A549 (cell line): ENCODE measurements at regions not wholly inside any gene's neighbourhood (a gene's known extent, or its start where the extent isn't known, plus 50 kb on each side); places are given as distances from the start of the nearest gene placed in this dataset.

Source experiments
- CHD4 ChIP-seq: fragments of 200-600 bp; sonication (generic); IDR thresholded peaks from 2 replicates; pipeline ENCODE4 v1.6.1; 2016; ENCODE audit warnings: antibody characterized with exemption, mild to moderate bottlenecking, borderline replicate concordance
- GATA3 ChIP-seq: IDR thresholded peaks from 2 replicates; pipeline ENCODE4 v1.6.1; 2012; ENCODE audit warnings: borderline replicate concordance
- HEYL ChIP-seq: fragments of 250-450 bp; sonication (Bioruptor Pico); IDR thresholded peaks from 2 replicates; pipeline ENCODE4 v1.8.0; 2021; ENCODE audit warnings: mild to moderate bottlenecking, moderate library complexity
- MYC ChIP-seq: IDR thresholded peaks from 2 replicates; pipeline ENCODE4 v1.6.1; 2012; ENCODE audit warnings: mild to moderate bottlenecking, inconsistent platforms, low read length, improper control_type of control experiment, borderline replicate concordance
- NFE2L2 ChIP-seq: fragments of 150-350 bp; conservative IDR thresholded peaks from 2 replicates; pipeline ENCODE4 v1.6.1; 2014; ENCODE audit warnings: low read length
- POLR2A ChIP-seq: IDR thresholded peaks from 2 replicates; pipeline ENCODE4 v1.6.1; 2012; ENCODE audit warnings: mild to moderate bottlenecking, low read length
- RFX5 ChIP-seq: fragments of 450-650 bp; IDR thresholded peaks from 2 replicates; pipeline ENCODE4 v1.7.1; 2014; ENCODE audit warnings: antibody characterized with exemption, mild to moderate bottlenecking, moderate library complexity
- USF2 ChIP-seq: fragments of 450-650 bp; IDR thresholded peaks from 2 replicates; pipeline ENCODE4 v1.6.1; 2014; ENCODE audit warnings: antibody characterized with exemption
- ZC3H11A ChIP-seq: fragments of 450-650 bp; IDR thresholded peaks from 2 replicates; pipeline ENCODE4 v1.6.1; 2014; ENCODE audit warnings: antibody characterized with exemption, mild to moderate bottlenecking
- TF ChIP-seq, protein P1 (sequence below): fragments of >200 bp; sonication (Bioruptor Twin); formaldehyde crosslinking; IDR thresholded peaks from 3 replicates; pipeline ENCODE4 v1.5.1; 2016
- TF ChIP-seq, protein P2 (sequence below): IDR thresholded peaks from 2 replicates; pipeline ENCODE4 v1.6.1; 2012
- TF ChIP-seq, protein P3 (sequence below): fragments of 200-600 bp; sonication (generic); IDR thresholded peaks from 2 replicates; pipeline ENCODE4 v1.6.1; 2016; ENCODE audit warnings: antibody characterized with exemption, mild to moderate bottlenecking, moderate library complexity

DNA sequence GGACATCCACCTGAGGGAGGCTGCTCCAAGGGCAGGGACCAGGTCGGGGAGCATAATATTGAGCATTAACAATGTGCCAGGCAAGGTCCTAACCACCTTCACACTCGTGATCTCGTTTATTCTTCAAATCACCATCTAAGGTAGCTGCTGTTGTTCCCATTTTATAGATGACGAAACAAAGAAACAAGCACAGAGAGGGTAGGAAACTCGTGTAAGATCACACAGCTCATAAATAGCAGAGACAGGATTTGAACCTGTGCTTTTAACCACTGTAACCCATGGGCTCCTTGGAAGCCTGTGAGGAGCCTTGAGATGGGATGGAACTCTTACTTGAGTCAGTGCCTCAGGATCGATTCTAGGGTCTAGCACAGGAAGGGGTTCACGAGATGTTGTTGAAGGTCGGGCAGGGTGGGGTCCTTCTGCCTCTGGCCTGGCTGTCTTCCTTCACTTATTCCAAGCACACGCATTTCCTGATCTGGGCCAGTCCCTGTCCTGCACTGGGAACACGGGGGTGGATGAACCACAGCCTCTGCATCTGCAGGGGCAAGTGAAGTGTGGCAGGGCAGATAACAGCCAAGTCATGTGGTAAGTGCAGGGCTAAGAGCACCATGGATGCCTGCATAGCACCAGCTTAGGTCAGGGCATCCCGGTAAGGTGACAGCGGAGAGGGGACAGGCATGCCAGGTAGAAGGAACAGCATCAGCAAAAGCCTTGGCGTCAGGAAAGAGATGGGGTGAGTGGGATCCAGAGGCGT is 188.1 kb downstream of the MELK start:
- TF ChIP-seq, protein P1, sequence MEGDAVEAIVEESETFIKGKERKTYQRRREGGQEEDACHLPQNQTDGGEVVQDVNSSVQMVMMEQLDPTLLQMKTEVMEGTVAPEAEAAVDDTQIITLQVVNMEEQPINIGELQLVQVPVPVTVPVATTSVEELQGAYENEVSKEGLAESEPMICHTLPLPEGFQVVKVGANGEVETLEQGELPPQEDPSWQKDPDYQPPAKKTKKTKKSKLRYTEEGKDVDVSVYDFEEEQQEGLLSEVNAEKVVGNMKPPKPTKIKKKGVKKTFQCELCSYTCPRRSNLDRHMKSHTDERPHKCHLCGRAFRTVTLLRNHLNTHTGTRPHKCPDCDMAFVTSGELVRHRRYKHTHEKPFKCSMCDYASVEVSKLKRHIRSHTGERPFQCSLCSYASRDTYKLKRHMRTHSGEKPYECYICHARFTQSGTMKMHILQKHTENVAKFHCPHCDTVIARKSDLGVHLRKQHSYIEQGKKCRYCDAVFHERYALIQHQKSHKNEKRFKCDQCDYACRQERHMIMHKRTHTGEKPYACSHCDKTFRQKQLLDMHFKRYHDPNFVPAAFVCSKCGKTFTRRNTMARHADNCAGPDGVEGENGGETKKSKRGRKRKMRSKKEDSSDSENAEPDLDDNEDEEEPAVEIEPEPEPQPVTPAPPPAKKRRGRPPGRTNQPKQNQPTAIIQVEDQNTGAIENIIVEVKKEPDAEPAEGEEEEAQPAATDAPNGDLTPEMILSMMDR: no peak
- TF ChIP-seq POLR2A (no peak), MYC (no peak), GATA3 (no peak), USF2 (no peak), RFX5 (no peak), CHD4 (no peak), NFE2L2 (no peak), ZC3H11A (no peak), HEYL (CRISPR knock-in tag) (no peak)
- TF ChIP-seq, protein P2, sequence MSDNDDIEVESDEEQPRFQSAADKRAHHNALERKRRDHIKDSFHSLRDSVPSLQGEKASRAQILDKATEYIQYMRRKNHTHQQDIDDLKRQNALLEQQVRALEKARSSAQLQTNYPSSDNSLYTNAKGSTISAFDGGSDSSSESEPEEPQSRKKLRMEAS: no peak
- TF ChIP-seq, protein P3, sequence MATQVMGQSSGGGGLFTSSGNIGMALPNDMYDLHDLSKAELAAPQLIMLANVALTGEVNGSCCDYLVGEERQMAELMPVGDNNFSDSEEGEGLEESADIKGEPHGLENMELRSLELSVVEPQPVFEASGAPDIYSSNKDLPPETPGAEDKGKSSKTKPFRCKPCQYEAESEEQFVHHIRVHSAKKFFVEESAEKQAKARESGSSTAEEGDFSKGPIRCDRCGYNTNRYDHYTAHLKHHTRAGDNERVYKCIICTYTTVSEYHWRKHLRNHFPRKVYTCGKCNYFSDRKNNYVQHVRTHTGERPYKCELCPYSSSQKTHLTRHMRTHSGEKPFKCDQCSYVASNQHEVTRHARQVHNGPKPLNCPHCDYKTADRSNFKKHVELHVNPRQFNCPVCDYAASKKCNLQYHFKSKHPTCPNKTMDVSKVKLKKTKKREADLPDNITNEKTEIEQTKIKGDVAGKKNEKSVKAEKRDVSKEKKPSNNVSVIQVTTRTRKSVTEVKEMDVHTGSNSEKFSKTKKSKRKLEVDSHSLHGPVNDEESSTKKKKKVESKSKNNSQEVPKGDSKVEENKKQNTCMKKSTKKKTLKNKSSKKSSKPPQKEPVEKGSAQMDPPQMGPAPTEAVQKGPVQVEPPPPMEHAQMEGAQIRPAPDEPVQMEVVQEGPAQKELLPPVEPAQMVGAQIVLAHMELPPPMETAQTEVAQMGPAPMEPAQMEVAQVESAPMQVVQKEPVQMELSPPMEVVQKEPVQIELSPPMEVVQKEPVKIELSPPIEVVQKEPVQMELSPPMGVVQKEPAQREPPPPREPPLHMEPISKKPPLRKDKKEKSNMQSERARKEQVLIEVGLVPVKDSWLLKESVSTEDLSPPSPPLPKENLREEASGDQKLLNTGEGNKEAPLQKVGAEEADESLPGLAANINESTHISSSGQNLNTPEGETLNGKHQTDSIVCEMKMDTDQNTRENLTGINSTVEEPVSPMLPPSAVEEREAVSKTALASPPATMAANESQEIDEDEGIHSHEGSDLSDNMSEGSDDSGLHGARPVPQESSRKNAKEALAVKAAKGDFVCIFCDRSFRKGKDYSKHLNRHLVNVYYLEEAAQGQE: no peak
